ENCODE measurements at regions not wholly inside any gene's neighbourhood (a gene's known extent, or its start where the extent isn't known, plus 50 kb on each side); places are given as distances from the start of the nearest gene placed in this dataset.
"Not testable (repeated sequence)": the region's sequence is repeated elsewhere in the genome, so short reads cannot be mapped to it uniquely, and the experiment has no call there.

DNA sequence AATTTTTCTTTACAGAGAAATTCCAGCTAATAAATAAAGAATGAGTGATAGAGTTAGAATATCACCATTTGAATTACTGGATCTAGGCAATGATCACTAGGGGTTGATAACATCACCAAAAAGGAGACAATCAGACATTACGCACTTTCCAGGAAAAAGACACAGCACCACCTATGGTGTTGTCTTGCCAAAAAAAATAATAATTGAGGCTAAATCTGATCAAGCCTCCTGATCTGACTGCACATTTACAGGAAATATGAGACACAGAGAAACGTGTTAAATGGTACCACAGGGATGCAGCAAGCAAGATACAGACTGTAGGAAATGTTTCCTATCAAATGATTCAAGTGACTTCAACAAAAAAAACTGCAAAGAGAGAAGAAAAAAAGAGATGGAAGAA is 92.8 kb downstream of the EOMES start:
- FAIRE-seq: no peak

DNA sequence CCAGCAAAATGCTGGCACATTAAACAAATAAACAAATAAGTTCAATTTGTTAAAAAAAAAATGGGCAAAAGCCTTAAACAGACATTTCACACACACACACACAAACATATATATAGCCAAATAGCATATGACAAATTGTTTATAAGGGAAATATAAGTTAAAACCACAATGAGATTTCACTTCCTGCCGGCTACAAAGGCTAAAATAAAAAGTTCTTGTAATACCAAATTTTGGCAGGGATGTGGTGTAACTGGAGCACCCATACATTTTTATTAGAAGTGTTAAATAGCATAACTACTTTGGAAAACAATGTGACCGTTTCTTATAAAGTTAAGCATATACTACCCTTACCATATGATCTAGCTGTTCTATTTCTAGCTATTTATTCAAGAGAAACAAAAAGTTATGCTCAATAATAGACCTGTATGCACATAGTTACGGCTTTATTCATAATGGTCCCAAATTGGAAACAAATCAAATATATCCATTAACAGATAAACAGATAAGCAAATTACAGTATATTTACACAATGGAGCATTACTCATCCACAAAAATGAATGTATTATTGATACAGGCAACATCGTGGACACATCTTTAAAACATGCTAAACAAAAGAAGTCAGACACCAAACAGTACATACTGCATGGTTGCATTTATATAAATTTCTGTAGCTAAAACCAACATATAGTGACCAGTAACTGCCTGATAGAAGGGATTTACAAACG is 93.9 kb downstream of the EOMES start:
- no peak for FAIRE-seq

DNA sequence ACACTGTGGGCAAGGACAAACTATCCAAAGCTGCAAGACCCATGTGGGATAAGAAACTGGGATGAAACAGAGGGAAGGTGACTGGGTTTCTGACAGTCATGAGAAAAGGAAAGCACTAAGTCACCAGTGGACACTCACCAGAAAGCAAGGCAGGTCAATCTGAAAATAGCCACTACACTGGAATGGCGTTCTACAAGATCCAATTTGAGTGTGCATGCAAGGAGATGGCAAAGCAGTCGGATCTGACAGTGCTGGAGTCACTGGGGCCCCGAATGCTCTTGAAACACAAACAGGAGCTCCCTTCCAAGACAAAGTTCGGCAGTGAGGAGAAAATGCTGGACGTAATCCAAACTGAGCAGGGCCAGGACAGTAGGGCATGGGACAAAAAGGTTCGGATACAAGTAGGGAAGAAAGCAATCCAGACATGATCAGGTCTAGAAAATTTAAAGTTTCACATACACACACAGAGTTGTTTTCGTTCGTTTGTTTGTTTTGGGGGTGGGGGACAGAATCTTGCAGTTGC is 95.5 kb downstream of the EOMES start:
- FAIRE-seq: no peak

DNA sequence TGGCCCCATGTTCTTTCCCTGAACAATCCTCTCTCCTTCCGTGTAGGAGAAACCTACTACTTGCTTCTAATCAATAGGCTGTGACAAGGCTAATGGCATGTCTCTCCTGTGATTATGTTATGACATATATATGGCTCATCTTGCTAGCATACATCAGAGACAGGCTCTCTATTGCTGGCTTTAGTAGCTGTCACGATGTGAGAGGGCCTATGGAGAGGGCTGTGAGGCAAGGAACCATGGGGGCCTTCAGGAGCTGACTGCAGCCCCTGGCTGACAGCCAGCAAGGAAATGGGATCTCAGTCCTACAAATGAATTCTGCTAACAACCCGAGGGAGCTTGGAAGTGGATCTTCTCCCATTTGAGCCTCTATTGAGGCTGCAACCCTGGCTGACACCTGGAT is 96.3 kb downstream of the EOMES start:
- no peak for FAIRE-seq

DNA sequence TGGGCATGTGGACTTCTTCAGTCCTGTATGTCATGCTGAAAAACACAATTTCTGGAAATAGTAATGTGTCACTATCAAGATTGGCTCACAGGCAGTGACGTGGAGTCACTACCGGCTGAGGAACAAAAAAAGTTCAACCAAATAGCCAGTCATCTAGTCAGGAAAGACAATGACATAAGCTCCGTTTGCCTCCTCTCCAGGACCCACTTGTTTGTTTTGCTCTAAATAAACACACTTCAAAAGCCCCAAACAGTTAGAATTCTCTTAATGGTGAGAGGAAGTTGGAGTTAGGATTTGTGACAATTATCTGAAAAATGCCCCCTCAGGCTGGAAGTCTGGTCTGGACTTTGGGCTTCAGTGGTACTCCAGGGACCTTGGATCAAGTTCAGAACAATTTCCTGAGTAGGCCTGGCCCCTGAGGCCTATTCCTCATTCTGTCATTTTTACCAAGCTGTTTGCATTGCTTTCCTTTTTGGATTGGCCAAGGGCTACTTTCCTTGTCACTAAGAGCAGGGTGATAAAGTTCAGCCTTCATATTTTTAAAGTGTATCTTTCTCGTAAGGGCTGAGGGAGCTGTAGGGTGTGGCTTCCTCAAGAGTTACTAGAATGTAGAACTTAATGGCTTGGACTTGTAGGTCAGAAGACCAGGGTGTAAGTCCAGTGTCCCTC is 98.9 kb downstream of the EOMES start:
- FAIRE-seq: no peak

DNA sequence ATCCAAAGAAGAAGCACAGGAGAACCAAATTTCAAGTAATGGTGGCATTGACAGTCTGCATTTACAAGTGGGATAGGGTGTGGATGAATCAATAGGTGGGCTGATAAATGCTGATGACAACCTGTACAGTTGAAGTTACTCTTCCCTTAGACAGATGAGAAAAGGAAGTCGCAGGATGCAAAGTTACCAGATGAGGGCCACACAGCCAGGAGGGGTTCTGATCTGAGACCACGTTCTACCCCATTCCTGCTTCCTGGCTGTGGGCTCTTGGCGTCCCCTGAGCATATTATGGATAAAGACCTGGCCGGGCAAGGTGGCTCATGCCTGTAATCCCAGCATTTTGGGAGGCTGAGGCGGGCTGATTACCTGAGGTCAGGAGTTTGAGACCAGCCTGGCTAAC is 104.6 kb downstream of the EOMES start:
- FAIRE-seq: no peak

DNA sequence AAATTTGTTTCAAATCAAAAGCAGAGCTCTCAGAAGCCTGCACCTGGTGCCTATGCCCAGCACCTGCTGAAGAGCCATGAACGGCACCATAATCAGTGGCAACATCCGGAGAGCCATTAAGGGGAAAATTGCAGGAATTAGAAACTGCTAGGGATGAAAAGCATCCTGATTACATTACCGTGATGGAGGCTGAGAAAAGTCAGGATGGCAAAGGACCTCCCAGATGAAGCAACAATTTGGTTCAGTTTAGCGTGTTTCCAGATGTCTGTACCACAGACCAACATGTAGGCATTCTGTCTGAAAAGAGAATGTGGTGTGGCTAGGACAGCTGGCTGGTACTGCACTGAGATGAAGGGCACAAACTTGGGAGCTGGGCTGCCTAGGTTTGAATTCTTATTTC is 106.1 kb downstream of the EOMES start:
- FAIRE-seq: no peak

DNA sequence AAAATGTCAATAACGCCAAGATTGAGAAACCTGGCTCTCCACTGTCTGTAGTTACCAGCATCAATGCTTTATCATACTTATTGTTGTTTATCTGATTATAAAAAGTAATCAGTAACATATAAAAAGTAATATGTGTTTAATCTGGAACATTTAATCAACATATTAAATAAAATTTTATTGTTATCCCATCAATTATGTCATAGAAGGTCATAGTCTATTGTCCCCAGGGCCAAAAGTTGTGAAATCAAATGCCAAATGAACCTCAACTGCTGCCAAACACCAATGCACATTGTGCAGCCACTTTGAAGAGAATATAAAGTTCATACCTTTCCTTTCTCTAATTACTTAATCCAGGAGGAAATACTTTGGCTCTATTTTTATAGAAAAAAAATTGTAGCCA is 106.6 kb downstream of the EOMES start:
- no peak for FAIRE-seq

DNA sequence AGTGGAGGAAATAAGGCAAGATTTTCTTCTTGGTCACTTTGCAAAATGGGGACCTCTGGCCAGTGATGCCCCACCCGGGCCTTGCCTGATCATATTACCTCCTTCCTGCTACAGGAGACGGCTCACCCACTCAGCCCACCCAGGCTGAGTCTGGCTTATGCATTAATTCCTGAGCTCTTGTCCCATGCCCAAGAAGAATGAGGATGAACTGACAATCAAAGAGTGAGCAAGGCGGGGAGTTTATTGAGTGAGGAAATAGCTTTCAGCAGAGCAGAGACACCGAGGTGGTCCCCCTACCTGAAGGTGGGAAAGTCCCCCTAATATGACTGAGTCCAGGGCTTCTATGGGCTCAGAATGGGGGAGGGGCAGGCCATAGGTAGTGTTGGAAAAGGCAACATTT is 107.5 kb downstream of the EOMES start:
- FAIRE-seq: no peak

DNA sequence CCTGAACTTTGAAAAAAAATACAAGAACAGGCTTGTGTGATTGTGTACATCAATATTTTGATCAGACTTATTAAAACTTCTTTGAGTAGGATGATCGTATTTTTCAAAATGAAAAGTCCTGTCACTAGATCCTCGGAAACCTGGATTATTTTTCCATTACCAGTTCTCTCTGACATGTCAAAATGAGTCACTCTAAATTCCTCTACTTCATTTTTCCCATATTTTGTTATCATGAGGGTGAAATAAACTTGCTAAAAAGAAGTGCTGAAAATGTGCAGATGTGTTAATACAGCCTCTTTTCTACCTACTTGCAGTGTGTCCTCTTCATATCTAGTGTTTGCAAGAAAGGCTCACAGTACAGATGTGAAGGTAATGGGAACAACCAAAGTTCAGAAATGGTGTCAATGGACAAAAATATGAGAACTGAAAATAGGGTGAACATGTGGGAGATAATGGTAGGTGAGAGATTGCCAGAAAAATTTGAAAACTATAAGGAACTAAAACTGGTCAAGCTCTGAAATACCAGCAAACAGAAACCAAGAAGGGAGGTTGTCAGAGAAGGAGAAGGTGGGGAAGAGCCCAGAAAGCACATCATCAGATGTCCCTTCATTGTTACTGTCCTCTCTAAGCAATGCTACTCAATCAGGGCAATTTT is 108.2 kb downstream of the EOMES start:
- no peak for FAIRE-seq

DNA sequence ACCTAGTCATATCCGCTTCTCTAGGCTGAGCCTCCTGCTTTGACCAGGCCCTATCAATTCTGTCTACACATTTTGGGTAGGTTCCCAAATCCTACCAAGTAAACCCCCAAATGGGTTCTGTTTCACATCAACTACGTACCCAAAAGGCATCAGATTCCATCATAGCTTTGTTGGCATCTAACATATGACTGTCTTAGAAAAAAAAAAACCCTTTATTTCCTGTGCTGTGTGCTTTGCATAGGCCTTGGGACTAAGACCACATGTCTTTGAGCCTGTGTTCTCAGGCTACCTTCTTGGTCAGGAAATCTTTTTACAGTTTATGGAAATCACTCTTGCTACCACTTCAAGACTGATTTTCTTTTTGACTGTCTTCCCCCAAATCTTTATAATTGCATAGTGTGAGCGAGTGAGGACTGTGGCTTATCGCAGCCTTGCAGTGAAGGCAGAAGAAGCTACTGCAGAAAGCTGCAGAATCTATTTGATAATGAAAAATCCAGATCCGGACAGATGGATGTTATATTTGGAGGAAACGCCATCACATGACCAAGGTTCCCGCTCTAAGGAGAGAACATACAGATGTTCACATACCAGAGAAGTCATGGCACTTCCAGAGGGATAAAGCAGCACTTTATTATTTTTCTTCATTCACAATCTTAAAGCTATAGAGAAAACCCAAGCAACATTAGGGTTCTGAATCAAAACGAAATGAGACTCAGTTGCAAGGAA is 111.2 kb downstream of the EOMES start:
- FAIRE-seq: no peak

DNA sequence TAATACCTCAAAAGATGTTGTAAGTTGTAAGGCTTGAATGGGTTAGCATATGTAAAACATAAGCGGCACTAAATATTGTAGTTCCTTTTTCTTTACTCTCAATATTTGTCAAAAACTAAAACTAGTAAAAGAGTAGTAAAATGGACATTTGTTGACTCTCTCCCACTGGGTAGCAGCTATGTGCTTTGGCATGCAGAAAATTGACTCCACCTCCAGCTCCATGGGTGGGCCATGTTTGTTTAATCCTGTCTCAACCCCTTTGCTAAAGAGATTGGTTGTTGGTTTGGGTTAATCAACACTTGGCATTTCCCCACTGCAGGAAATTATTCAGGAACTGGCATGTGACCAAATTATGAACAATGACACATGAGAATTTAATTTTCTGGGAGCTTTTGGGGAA is 114.8 kb downstream of the EOMES start:
- FAIRE-seq: no peak

DNA sequence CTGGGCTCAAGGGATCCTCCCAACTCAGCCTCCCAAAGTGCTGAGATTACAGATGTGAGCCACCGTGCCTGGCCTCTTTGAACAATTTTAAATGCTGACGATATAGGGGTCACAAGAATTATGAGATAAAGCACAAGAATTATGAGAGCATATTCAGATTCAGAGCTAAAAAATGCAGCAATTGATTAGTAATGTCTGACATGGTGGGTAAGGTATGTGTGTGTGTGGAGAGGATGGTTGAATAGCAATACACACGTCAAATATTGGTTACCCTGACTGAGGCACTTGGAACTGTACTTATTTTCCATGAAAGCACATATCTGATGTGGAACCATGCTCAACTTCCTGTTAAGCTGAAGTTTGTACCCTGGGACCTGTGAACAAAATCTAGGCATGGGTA is 115.6 kb downstream of the EOMES start:
- no peak for FAIRE-seq

DNA sequence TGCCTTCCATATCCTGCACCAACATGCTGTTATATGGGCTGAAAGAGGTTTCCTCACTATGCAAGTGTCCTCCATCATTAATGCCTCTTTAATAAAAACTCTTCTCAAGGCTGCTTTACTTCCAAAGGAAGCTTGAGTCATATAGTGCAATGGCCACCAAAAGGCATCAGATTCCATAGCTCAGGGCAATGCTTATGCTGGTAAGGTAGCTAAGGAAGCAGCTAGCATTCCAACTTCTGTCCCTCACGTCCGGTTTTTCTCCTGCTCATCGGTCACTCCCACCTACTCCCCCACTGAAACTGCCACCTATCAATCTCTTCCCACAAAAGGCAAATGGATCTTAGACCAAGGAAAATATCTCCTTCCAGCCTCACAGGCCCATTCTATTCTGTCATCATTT is 117.1 kb upstream of the SLC4A7 start:
- not testable (repeated sequence) for FAIRE-seq

DNA sequence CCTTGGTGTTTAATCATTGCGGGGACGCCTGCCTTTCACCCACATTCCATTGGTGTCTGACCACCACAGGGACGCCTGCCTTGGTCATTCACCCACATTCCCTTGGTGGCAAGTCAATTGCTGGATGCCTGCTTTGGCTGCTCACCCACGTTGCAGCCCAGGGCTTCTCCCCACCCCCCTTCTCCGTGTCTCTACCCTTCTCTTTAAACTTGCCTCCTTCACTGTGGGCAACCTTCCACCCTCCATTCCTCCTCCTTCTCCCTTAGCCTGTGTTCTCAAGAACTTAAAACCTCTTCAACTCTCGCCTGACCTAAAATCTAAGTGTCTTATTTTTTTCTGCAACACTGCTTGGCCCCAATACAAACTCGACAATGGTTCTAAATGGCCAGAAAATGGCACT is 115.6 kb upstream of the SLC4A7 start:
- not testable (repeated sequence) for FAIRE-seq

DNA sequence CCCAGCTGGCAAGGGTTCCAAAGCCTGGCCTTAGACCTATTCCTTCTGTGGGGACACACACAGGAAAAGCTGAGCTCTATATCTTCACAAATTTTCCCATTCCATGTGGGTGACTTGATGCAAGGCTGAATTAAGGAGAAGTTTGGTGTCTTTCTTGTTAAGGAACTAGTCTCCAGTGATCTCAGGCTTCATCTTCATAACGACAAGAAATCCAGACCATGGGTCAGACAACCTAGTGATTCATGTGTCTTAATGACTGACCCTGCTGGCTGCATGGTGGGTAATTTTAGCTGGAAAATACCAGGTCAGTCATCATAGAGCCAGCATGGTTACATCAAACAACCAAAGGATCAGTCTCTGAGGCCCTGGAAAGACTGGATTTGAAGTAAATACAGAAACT is 112.7 kb upstream of the SLC4A7 start:
- FAIRE-seq: no peak

DNA sequence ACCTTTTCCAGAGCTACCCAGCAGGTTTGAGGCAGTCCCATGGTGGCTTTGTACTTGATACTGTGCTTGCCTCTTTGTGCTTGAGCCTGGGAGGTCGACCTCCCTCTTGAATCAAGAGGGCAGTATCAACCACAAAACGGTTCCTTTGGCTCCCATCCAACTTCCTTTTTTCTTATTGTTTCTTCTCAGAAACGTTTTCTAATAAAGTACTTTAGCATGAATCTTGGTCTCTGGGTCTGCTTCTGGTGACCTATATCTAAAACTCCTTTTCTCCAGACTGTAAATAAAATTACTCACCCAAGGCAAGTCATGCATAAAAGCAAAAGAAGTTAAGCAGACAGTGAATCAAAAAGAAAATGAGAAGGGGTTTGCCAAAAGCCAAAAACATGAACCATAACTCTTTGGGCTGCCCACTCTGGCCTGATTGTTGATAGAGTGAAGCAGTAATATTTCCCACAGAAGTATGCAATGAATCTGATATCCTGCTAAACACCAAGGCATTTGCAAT is 112.2 kb upstream of the SLC4A7 start:
- FAIRE-seq: no peak

DNA sequence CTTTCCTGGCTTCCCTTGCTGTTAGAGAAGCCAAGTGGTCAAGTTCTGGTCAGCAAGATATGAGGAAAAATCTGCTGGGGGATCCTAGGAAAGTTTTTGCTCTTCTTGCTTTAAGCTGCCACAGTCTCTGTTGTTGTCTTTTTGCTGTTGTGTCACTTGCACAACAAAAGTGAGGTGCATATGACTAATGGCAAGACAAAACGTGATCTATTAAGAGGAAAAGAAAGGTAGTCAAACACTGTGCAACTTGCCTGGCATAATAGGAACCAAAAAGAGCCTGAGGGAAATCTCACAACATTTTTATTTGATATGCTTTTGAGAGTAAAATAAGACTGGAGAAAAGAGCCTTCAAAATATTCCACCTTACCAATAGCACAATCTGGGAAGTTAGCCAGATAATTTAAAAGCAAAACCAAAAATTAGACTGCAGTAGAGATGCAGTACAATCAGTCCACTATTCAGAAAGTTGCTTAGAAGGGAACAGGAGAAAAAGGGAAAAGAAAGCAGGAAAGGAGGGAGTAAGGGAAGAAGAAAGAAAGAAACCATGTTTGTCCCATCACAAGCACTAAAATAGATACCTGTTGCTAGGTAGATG is 110.0 kb upstream of the SLC4A7 start:
- FAIRE-seq: no peak

DNA sequence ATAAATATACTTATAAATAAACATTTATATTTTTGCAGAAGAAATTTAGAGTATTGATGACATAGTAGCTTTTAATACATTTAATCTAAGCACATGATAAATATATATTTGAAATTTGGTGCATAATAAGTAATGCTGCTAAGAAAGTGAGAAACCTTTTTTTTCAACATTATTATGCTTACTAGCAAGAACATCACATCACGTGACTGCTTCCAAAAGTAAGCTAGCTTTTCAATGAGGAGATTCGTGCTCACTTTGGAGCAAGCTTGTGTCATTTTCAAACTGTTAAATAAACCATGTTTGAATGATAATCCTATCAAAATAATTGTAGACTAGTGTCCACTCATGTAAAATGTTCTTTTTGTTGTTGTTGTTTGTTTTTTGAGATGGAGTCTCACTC is 109.0 kb upstream of the SLC4A7 start:
- FAIRE-seq: peak; percentile 65

DNA sequence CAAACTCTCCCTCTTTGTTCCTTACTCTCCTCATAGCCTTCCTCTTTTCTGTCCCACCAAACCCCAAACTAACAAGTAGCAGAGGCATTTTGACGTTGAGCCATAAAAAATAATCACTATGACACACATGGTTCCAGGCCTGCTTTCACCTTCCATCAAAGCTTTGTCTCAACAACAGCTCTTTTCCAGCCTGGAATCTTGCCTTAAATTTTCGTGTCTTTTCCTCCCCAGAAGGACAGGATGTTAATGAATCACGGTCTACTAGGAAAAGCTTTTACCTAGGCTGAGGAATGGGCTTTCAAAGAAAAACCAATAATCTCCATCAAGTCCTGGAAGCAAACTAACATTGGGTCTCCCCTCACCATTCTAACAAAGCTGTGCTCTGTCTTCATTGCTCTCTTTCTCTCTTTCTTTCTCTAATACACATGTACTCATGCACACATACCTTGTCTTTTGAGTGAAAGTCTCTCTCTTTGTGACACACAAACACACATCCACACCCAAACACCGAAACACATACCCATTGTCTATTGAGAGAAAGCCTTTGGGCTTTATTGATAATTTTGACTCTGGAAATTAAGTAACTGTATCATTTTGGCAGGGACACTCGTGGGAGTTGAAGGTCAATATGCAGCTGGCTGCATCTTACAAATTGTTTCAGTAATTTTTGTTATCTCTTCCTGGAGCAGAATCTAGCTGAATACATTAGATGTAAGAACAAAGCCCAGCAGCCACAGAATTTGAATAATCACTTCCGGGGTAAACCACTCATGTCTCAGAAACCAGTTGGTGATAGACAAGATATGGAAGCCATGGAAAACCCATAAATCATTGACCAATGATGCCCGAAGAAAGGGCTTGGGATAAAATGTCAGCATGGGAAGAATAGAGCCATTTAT is 107.4 kb upstream of the SLC4A7 start:
- FAIRE-seq: no peak

DNA sequence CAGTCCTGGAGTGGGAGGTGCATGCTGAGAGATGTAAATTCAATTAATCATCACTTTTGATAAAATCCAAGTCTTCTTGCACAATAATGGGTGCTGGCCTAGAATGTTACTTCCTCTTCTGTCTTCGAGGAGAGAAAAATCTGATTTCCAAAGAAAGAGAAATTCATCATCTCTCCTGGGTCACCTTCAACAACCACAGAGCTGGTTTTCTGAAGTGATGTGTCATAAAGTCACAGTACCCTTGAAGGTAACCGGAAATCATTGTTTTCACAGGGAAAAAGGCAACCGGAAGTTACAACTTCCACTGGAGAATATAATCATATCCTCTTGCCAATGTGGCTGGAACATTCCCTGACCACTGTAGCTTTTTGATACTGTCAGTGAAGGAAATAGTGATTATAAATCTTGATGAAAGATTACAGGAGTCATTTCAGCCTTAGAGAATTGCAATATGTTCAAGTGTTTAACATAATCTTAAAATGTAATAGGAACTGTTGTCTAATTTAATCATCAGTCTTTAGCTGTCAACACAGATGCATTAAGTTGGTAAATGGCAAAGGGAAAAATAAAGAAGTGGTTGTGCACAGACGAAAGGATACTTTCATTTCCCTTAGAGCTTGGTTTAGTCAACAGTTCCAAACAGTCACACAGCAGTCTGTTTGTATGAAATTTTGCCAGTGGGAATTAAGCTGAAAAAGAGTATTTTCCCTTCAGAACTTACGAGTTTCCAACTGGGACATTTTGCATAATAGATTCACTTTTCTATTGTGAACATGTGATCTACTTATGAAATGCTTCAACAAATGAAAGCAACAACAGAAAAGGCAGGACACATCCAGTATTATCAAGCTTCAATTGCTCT is 106.5 kb upstream of the SLC4A7 start:
- no peak for FAIRE-seq
